ENCODE measurements at regions not wholly inside any gene's neighbourhood (a gene's known extent, or its start where the extent isn't known, plus 50 kb on each side); places are given as distances from the start of the nearest gene placed in this dataset.

DNA sequence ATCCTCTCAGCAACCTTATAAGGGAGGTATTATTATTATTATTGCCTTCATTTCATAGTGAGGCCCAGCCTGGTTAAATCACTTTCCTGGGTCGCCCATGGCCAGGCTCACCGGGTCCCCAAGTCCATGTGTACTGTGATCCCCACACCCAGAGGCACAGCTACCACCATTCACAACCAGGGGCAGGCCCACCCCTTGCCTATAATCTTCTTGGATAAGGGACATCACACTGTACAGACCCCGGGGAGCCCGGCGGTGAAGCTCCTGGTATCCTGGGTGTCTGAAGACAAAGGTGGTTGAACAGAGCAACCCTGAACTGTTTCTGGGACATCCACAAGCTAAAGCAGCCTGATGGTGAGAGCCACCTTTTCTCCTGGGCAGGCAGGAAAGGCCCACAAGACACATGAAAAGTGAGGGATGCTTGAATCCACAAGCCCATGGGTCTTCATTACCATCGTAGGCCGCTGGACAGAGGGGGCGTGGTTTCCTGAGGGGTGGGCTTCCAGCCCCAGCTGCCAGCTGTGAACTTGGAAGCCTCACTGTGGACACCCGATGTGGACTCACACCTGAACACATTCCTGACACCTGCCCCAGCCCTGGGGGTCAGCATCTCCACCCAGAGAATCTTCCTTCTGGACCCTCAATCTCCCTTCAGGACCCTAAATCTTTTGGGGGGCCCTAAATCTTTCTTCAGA is 185.5 kb upstream of the PMEPA1 start:
- H3K4me3 ChIP-seq (ENCODE audit: low read depth, low read length): no peak overlapping the region
- no peak for DNase-seq (ENCODE audit: low read depth, low spot score)
- TF ChIP-seq, protein P1, sequence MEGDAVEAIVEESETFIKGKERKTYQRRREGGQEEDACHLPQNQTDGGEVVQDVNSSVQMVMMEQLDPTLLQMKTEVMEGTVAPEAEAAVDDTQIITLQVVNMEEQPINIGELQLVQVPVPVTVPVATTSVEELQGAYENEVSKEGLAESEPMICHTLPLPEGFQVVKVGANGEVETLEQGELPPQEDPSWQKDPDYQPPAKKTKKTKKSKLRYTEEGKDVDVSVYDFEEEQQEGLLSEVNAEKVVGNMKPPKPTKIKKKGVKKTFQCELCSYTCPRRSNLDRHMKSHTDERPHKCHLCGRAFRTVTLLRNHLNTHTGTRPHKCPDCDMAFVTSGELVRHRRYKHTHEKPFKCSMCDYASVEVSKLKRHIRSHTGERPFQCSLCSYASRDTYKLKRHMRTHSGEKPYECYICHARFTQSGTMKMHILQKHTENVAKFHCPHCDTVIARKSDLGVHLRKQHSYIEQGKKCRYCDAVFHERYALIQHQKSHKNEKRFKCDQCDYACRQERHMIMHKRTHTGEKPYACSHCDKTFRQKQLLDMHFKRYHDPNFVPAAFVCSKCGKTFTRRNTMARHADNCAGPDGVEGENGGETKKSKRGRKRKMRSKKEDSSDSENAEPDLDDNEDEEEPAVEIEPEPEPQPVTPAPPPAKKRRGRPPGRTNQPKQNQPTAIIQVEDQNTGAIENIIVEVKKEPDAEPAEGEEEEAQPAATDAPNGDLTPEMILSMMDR (IDR thresholded peaks at IDR 0.05; ENCODE audit: low read depth, low read length): no peak
- in situ Hi-C loops (cut with HindIII; ENCODE audit: low sequenced_read_pairs): no loop called here

DNA sequence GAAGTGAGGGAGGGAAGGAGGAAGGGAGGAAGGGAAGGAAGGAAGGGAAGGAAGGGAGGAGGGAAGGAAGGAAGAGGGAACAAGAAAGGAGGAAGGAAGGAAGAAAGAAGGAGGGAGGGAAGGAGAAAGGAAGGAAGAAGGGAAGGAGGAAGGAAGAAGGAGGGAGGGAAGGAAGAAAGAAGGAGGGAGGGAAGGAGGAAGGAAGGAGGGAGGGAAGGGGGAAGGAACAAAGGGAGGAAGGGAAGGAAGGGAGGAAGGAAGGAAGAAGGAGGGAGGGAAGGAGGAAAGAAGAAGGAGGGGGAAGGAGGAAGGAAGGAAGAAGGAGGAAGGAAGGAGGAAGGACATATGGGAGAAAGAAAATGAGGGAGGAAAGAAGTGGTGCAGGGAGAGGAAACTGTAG is 184.7 kb upstream of the PMEPA1 start:
- TF ChIP-seq, protein P1 (IDR thresholded peaks at IDR 0.05; ENCODE audit: low read depth, low read length): no peak
- no peak overlapping the region for H3K4me3 ChIP-seq (ENCODE audit: low read depth, low read length)
- in situ Hi-C loops (cut with HindIII; ENCODE audit: low sequenced_read_pairs): no loop called here
- no peak for DNase-seq (ENCODE audit: low read depth, low spot score)

DNA sequence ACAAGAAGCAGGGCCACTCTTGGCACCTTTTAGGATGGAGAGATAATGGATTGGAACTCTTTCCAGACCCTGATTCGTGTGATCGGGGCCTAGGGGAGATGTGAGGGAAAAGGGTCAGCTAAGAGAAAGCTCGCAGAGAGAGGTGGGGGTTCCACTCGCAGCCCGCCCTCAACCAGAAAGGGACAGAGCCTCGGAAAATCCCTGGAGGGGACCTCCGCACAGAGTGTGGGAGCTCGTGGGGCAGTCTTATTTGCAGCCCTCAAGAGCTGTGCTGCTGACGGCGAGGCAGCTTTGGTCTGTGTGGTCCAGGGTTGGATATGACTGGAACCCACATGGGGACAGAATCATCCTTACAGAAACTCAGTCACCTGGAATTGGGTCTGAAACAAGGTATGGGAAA is 184.3 kb upstream of the PMEPA1 start:
- in situ Hi-C loops (cut with HindIII; ENCODE audit: low sequenced_read_pairs): no loop called here
- no peak overlapping the region for H3K4me3 ChIP-seq (ENCODE audit: low read depth, low read length)
- no peak for DNase-seq (ENCODE audit: low read depth, low spot score)

DNA sequence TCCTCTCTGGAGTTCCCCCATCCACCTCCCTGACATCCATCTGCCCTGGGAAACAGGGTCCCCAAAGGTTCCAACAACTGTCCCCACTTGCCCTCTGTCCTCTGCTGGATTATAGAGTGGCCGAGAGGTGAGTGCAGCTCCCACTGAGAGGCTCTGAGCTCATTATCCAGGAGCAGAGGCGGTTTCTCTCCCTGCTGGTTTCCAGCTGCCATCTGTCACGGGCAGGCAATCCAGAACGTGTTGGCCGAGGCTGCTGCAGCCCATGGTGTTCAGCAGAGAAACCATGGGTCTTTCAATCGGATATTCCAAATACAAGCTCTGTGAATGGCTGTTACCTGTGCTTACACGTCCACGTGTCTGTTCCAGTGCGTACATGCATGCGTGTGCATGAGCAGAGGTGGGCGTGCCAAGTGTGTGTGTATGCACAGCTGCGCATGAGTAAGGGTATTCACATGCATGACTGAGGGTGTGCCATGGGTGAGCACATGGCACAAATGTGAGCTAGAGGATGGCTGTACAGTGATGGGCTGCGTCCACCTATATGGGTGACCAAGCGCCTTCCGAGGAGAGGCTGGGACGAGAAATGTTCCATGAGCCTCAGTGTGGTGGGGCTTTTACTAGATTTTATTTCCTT is 183.7 kb upstream of the PMEPA1 start:
- DNase-seq (ENCODE audit: low read depth, low spot score): no peak
- TF ChIP-seq, protein P1 (IDR thresholded peaks at IDR 0.05; ENCODE audit: low read depth, low read length): no peak
- in situ Hi-C loops (cut with HindIII; ENCODE audit: low sequenced_read_pairs): no loop called here
- H3K4me3 ChIP-seq (ENCODE audit: low read depth, low read length): no peak overlapping the region

More for the DNA sequence above, 184.3 kb upstream of the PMEPA1 start:
- TF ChIP-seq, protein P1 (IDR thresholded peaks at IDR 0.05; ENCODE audit: low read depth, low read length): no peak

DNA sequence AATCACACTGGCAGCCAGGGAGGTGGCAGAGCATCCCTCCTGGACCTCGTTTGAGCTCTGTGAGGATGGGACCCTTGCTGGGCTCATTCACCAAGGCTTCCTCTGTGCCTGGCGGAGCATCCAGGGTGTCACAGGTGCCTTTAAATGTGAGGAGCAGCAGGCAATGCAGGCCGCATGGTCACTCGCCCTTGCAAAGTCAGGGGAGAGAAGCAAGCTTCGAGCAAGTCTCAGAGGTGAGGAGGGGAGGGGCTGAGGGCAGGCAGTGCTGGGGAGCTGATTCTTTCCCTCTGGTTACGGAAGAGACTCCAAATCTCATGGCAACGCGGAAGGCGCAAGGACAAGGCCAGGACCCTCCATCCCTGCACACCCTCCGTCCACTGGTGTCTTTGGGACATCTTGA is 182.7 kb upstream of the PMEPA1 start:
- no peak for DNase-seq (ENCODE audit: low read depth, low spot score)
- in situ Hi-C loops (cut with HindIII; ENCODE audit: low sequenced_read_pairs): no loop called here
- H3K4me3 ChIP-seq (ENCODE audit: low read depth, low read length): no peak overlapping the region
- TF ChIP-seq, protein P1 (IDR thresholded peaks at IDR 0.05; ENCODE audit: low read depth, low read length): no peak

DNA sequence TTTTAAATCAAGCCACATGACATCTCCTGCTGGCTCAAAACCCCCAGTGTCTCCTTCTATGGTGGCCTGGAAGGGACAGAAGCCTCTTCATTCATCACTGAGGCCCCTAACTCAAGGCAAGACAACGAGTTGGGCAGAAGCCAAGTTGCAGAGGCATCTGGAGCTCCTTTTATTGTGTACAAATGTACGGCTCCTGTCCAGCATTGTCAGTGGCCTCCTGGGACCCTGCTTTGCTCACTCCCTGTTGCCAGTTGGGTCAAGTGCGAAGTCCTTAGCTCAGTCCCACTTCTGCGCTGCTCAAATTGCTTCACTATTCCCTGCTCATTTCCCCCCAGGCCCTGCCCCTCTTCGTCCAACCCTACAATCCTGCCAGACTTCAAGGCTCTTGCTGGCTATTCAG is 181.2 kb upstream of the PMEPA1 start:
- no peak overlapping the region for H3K4me3 ChIP-seq (ENCODE audit: low read depth, low read length)
- in situ Hi-C loops (cut with HindIII; ENCODE audit: low sequenced_read_pairs): no loop called here
- TF ChIP-seq, protein P1 (IDR thresholded peaks at IDR 0.05; ENCODE audit: low read depth, low read length): no peak
- no peak for DNase-seq (ENCODE audit: low read depth, low spot score)
